ENCODE measurements at regions not wholly inside any gene's neighbourhood (a gene's known extent, or its start where the extent isn't known, plus 50 kb on each side); places are given as distances from the start of the nearest gene placed in this dataset.

- peak; percentile 28 for DNase-seq (ENCODE audit: low read depth)
Observed at GRCh38 chr4:145234091-145234706, 53.8 kb upstream of the OTUD4 start.

DNA sequence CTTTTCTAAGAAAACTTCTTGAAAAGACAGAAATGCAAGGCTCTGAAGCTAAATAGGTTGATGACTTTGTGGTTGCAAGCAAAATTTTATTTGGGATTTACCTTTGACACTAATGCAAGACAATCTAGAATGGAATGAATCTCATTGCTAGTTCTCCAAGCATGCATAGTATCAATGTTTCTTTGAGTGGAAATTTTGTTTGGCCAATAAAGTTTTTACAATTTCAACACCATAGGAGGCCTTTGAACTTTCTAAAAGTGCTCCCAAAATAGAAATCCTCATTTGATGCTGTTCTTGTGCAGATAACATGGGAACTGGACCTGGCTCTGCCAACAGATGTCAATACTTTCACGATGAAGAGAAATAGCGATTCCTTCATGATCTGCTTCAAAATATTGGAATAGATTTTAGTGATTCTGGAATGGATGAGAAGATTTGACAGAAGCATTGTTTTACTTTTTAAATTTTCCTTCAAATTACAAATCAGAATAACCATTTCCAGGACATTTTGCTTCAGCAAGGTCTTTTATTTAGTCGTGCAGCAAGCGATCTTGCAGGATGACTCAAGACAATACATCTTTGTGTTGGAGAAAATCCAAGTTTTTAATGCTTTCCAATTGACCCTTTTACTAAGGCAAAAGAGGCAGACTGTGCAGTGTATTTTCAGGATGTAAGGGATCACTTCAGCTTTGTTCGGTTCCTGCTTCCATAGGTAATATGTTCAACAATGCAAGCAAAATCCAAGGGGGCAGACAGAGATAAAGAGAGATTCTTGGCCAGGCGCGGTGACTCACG is 51.7 kb upstream of the OTUD4 start:
- DNase-seq (ENCODE audit: low read depth) = peak; percentile 57

GRCh38 chr4:145230726-145231125 is 50.3 kb upstream of the OTUD4 start:
- peak; percentile 14 for DNase-seq (ENCODE audit: low read depth)

Data from non-pigmented ciliary epithelial cell (primary cell).